Vagina (tissue), 2 donors: ENCODE measurements at regions not wholly inside any gene's neighbourhood (a gene's known extent, or its start where the extent isn't known, plus 50 kb on each side); places are given as distances from the start of the nearest gene placed in this dataset.

Source experiments
- DNase-seq, 2 donors: peaks; one replicate each; pipeline ENCODE4 v3.0.0-alpha.2; 2017; ENCODE audit errors: extremely low spot score in 2 of 2
- H3K27ac ChIP-seq: fragments of 200-600 bp; sonication (generic); one replicate; pipeline ENCODE4 v1.5.1; 2019
- H3K27me3 ChIP-seq: fragments of 200-600 bp; sonication (generic); one replicate; pipeline ENCODE4 v1.5.1; 2019
- H3K36me3 ChIP-seq, 2 donors: fragments of 200-600 bp; sonication (generic); one replicate each; pipeline ENCODE4 v1.5.1; 2017 to 2019
- H3K4me1 ChIP-seq: fragments of 200-600 bp; sonication (generic); one replicate; pipeline ENCODE4 v1.5.1; 2019
- H3K4me3 ChIP-seq, 2 donors: fragments of 200-600 bp; sonication (generic); 1 replicate in 1 of 2; 2 replicates in 1 of 2; pipeline ENCODE4 v1.5.1; 2016 to 2019
- H3K9me3 ChIP-seq: fragments of 200-600 bp; sonication (generic); one replicate; pipeline ENCODE4 v1.5.1; 2019
- POLR2A ChIP-seq, 2 donors: fragments of 450-650 bp; IDR thresholded peaks; one replicate each; pipeline ENCODE4 v1.6.1; 2017; ENCODE audit warnings: antibody characterized with exemption in 2 of 2, mild to moderate bottlenecking in 2 of 2, moderate library complexity in 2 of 2
- POLR2AphosphoS5 ChIP-seq, 2 donors: sonication (generic); formaldehyde crosslinking; IDR thresholded peaks; one replicate each; pipeline ENCODE4 v1.9.0; 2017; ENCODE audit warnings: antibody characterized with exemption in 2 of 2, mild to moderate bottlenecking in 2 of 2, low read depth in 1 of 2; ENCODE audit not compliant: insufficient read depth in 1 of 2
- intact Hi-C: fragments of 100-400 bp; cut with DNase I; formaldehyde crosslinking; loops from one replicate; pipeline ENCODE4 v1.15.1; 2023
- TF ChIP-seq, protein P1 (sequence below), 3 experiments: fragments of 450-650 bp in 2 of 3; fragments of 200-600 bp in 1 of 3; sonication (generic) in 1 of 3; IDR thresholded peaks; one replicate each; pipeline ENCODE4 v1.5.1; 2017 to 2019; ENCODE audit warnings: antibody characterized with exemption in 3 of 3, mild to moderate bottlenecking in 2 of 3, moderate library complexity in 2 of 3

DNA sequence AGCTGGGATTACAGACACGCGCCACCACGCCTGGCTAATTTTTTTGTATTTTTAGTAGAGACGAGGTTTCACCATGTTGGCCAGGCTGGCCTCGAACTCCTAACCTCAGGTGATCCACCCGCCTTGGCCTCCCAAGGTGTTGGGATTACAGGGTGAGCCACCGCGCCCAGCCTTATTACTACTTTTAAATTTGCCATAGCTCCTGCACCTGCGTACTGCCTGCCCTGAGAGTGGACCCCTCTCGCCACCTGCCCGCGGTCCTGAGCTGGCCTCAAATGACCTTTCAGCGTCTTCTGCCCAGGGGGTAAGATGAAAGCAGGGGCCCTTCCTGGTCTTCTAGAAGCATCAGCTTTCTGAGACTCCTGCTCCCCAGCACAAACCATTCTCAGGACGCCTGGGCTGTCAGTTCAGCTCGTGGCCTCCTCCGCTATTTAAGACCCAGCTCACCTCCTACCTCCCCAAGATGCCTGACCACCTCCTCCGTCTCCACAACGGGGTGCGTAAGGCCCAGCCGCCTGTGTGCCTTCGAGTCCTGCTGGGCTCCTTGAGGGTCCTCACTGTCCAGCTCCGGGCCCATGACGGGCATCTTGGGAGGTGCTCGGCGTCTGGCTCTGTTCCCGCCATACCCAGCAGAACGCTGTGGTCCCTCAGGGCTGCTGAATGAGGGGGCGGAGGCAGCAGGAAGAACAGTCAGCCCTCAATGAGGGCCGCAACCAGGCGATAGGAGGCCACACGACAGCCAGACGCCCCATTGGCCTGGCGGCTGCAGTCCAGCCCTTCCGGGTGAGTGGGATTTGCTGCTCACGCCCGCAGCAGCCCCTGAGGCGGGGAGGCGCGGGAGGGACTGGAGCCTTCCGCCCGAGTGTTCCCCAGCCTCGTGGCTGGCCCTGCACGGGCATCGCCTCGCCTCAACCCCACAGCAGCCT, 266.6 kb downstream of the TFCP2L1 start:
- H3K4me3 ChIP-seq, result peak overlapping the region in 1 of 2 donors; percentile 5
- TF ChIP-seq POLR2A (IDR thresholded peaks at IDR 0.05) (no peak), POLR2AphosphoS5 (IDR thresholded peaks at IDR 0.05; ENCODE audit: insufficient read depth in 1 of 2, low read depth in 1 of 2) (no peak)
- TF ChIP-seq, protein P1, sequence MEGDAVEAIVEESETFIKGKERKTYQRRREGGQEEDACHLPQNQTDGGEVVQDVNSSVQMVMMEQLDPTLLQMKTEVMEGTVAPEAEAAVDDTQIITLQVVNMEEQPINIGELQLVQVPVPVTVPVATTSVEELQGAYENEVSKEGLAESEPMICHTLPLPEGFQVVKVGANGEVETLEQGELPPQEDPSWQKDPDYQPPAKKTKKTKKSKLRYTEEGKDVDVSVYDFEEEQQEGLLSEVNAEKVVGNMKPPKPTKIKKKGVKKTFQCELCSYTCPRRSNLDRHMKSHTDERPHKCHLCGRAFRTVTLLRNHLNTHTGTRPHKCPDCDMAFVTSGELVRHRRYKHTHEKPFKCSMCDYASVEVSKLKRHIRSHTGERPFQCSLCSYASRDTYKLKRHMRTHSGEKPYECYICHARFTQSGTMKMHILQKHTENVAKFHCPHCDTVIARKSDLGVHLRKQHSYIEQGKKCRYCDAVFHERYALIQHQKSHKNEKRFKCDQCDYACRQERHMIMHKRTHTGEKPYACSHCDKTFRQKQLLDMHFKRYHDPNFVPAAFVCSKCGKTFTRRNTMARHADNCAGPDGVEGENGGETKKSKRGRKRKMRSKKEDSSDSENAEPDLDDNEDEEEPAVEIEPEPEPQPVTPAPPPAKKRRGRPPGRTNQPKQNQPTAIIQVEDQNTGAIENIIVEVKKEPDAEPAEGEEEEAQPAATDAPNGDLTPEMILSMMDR (IDR thresholded peaks at IDR 0.05), result no peak
- H3K36me3 ChIP-seq, result no peaks in the 10 kb centered on the region
- H3K27me3 ChIP-seq, result no peaks in the 10 kb centered on the region
- intact Hi-C loops, result no loop called here
- DNase-seq, result peak in 1 of 2 donors; percentile 90
- H3K27ac ChIP-seq, result no peak overlapping the region
- H3K9me3 ChIP-seq, result no peaks in the 10 kb centered on the region
- peaks cover 6% of the 10 kb centered on the region for H3K4me1 ChIP-seq

GRCh38 chr2:121019071-121019470, 265.9 kb downstream of the TFCP2L1 start:
- peak in 1 of 2 donors; percentile 70 for DNase-seq
- H3K4me3 ChIP-seq, result peak overlapping the region in 1 of 2 donors; percentile 5
- no peaks in the 10 kb centered on the region for H3K9me3 ChIP-seq
- no peak overlapping the region for H3K27ac ChIP-seq
- H3K36me3 ChIP-seq, result no peaks in the 10 kb centered on the region
- no peaks in the 10 kb centered on the region for H3K27me3 ChIP-seq
- intact Hi-C loops, result no loop called here
- H3K4me1 ChIP-seq, result peaks cover 6% of the 10 kb centered on the region
- TF ChIP-seq POLR2AphosphoS5 (IDR thresholded peaks at IDR 0.05; ENCODE audit: insufficient read depth in 1 of 2, low read depth in 1 of 2), result no peak
- TF ChIP-seq POLR2A (IDR thresholded peaks at IDR 0.05), result no peak

DNA sequence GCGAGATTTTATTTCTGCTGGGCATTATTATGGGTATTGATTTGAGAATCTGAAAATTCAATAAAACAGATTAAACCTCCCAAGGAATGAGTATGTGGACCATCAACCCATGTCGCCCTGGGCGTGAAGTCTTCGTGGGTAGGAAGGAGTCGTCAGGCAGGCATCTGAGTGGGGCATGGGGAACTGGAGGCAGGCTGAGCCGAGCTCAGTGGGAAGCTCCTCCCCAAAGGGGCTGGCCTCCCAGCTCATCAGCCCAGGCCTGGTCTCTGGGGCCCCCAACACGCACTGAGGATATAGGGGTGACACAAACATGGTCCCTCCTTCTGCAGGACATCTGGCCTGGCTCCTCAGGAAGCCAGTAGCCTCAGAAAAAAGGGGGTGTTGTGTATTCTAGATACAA, 265.2 kb downstream of the TFCP2L1 start:
- H3K36me3 ChIP-seq, result no peaks in the 10 kb centered on the region
- H3K9me3 ChIP-seq, result no peaks in the 10 kb centered on the region
- peaks cover 6% of the 10 kb centered on the region for H3K4me1 ChIP-seq
- intact Hi-C loops, result no loop called here
- H3K27me3 ChIP-seq, result no peaks in the 10 kb centered on the region
- no peak overlapping the region for H3K27ac ChIP-seq
- DNase-seq, result peak in 1 of 2 donors; percentile 46
- TF ChIP-seq POLR2A (IDR thresholded peaks at IDR 0.05), result no peak
- TF ChIP-seq, protein P1 (IDR thresholded peaks at IDR 0.05), result no peak
- no peak for TF ChIP-seq POLR2AphosphoS5 (IDR thresholded peaks at IDR 0.05; ENCODE audit: insufficient read depth in 1 of 2, low read depth in 1 of 2)
- H3K4me3 ChIP-seq, result no peak overlapping the region

GRCh38 chr2:121021685-121022084, 263.3 kb downstream of the TFCP2L1 start:
- DNase-seq, result peak in 1 of 2 donors; percentile 70
- Histone ChIP-seq H3K9me3 (no peaks in the 10 kb centered on the region), H3K27me3 (no peaks in the 10 kb centered on the region), H3K4me1 (peaks cover 6% of the 10 kb centered on the region), H3K4me3 (no peak overlapping the region), H3K36me3 (no peaks in the 10 kb centered on the region), H3K27ac (no peak overlapping the region)
- TF ChIP-seq POLR2AphosphoS5 (IDR thresholded peaks at IDR 0.05; ENCODE audit: insufficient read depth in 1 of 2, low read depth in 1 of 2) (no peak), POLR2A (IDR thresholded peaks at IDR 0.05) (no peak)
- TF ChIP-seq, protein P1 (IDR thresholded peaks at IDR 0.05), result no peak
- intact Hi-C loops, result no loop called here

DNA sequence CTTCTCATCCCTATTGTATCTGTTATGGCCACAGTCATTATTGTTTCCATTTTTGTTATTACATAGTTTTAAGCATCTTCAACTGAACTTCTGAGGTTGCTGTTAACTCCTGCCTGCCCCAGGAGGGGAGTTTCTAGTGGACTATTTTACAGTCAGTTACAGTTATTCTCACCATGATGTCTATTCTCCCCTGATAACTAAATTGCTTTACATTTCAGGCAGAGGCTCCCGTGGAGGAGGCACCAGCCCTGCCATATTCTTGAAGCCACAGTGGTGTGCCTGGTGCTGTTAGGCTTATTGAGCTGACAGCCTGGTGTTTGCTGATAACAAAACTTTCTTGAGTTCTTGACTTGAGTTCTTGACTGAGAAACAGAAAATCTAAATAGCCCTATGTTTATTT, 256.4 kb downstream of the TFCP2L1 start:
- Histone ChIP-seq H3K4me3 (no peak overlapping the region), H3K4me1 (no peaks in the 10 kb centered on the region), H3K27me3 (no peaks in the 10 kb centered on the region), H3K9me3 (no peaks in the 10 kb centered on the region), H3K36me3 (no peaks in the 10 kb centered on the region), H3K27ac (no peak overlapping the region)
- intact Hi-C loops, result no loop called here
- DNase-seq, result no peak
- no peak for TF ChIP-seq POLR2AphosphoS5 (IDR thresholded peaks at IDR 0.05; ENCODE audit: insufficient read depth in 1 of 2, low read depth in 1 of 2)
- TF ChIP-seq, protein P1 (IDR thresholded peaks at IDR 0.05), result no peak
- no peak for TF ChIP-seq POLR2A (IDR thresholded peaks at IDR 0.05)
